KBM-7 (cell line): ENCODE measurements at regions not wholly inside any gene's neighbourhood (a gene's known extent, or its start where the extent isn't known, plus 50 kb on each side); places are given as distances from the start of the nearest gene placed in this dataset.
A peak's percentile ranks its signal among the peaks of the same experiment; 100 is the strongest.

ENCODE experiments used
- DNase-seq: peaks from one replicate; pipeline ENCODE4 v3.0.0-alpha.2; 2015
- in situ Hi-C: fragments of 300-500 bp; cut with MboI; formaldehyde crosslinking; loops from 2 replicates; pipeline ENCODE4 v1.14.3; 2020; ENCODE audit warnings: low sequenced_read_pairs, low pct_unique_long_range_greater_than_20kb, mixed read lengths

GRCh38 chr3:107973152-107973551, 117.7 kb downstream of the CD47 start:
- DNase-seq, result no peak
- in situ Hi-C loops, result no loop called here

DNA sequence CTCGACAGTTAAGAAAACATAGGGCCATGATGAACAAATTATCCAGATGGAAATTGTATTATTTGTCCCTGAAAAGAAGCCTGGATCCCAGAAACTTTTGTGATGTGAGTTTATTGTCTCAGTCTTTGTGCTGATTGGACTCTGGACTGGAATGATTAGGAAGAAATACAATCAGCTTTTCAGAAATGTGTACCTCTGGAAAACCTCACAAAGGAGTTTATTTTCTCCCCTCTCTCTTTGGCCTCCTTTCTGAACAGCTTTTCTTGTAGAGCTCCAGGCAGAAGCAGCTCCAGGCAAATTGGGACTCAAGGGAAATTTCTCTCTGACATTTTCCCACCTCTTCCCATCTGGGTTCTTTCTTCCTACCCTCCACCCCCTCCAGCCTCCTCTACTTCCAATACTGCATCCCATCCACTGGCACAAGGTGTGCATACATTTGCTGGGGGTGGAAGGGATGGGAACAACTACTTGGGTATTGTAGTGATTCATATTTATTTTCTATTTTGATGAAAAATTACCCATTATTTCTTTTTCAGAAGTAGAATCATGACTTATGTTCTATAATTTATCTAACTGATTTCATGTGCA, 119.7 kb downstream of the CD47 start:
- in situ Hi-C loops, result no loop called here

GRCh38 chr3:107969994-107970819, 120.6 kb downstream of the CD47 start:
- DNase-seq, result no peak
- in situ Hi-C loops, result no loop called here

More for the DNA sequence above, 119.7 kb downstream of the CD47 start:
- no peak for DNase-seq

DNA sequence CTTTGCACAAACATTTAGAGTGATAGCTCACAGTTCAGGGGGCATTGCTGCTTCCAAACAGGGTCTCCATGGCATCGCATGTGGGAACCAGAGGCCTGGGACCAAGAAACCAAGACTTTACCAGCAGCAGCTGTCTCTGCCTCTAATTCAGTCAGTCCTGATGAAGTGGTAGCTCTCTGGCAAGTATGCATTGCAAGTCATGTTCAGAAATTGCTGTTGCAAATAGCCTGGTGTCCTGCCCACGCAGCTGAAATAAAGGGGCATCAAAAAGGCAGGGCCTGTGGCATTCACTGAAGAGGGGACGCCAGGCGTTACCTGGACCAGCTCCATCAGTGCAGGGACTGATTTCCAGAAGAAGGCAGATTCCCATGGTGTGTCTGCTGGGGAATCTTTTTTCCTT, 121.3 kb downstream of the CD47 start:
- no peak for DNase-seq
- in situ Hi-C loops, result no loop called here

DNA sequence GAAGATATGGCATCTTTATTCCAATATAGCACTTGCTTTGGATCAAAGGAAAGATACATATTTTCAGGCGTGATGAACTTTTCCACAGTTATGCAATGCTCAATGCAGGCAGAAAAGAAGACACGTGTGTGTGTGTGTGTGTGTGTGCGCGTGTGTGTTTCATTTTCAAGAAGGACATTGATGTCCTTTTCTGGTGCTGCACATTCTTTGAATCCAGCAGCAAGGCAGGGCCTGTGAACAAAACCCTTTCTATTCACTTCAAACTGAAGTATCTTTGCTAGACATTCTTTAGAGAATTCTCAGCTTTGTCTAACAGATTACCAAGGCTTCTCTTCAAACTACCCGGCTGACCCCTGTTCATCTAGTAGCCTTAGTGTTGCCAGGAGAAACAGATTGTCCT, 124.6 kb downstream of the CD47 start:
- in situ Hi-C loops, result no loop called here
- DNase-seq, result no peak

DNA sequence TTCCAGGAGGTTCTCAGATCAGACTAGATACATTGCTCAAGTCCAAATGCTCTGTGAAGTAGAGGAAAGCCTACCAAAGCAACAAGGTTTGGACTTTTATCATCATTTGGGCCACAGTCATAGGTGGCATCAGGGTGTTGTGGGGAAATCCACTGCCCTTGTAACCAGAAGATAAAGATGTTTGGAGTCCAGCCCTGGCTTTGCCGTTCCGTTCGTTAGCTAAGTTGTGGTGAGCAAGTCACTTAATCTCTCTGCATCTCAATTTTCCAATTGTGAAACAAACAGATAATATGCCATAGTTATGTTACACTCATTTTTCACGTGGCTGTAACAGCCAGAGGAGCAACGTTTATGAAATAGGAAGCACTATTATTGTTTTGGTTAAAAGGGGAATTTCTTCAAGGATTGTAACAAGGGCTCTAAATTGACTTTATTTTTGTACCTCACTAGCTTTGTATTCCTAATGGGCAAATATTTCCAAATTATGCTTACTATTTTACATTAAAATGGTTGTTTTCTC, 125.6 kb downstream of the CD47 start:
- in situ Hi-C loops, result no loop called here
- no peak for DNase-seq

DNA sequence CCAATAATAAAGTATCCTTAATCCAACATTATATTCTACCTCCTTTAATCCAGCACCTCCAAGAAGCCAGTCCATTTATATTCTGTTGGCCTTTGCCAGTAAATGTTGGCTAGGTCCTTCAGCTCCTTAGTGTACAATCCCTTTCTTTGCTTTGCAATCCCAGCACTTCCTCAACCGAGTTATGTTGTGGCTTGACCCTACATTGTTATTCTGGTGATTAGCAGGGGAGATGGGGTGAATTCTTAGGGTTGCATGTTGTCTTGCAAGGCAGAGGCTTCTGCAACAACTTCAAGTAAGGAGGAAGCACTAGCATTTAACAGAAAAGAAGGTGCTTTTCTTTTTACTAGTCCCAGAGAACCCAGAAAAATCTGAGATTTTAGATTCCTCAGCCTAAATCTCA, 127.2 kb downstream of the CD47 start:
- in situ Hi-C loops, result no loop called here
- DNase-seq, result no peak

DNA sequence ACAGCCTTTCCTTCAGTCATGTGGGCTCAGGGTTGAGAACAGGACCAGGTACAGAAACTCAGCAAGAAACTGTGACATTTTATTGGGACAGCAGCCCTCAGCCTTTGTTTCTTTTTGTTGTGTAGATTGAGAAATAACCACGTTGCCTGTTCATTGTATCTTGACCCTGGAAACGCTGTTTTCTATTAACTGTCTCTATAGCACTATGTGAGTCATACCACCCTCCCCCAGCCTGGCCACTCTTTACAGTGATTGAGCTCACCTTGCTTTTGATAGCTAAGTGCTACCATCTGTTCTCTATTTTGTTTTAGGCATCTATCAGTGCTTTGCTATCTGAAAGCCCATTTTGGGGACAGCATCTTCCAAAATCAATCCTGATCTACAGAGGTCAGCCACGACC, 127.9 kb downstream of the CD47 start:
- no peak for DNase-seq
- in situ Hi-C loops, result no loop called here

- in situ Hi-C loops, result no loop called here
Measured at GRCh38 chr3:107962037-107962436, 128.8 kb downstream of the CD47 start.

GRCh38 chr3:107959550-107960154, 131.2 kb downstream of the CD47 start:
- no peak for DNase-seq

More at GRCh38 chr3:107962037-107962436, 128.8 kb downstream of the CD47 start:
- DNase-seq, result no peak

DNA sequence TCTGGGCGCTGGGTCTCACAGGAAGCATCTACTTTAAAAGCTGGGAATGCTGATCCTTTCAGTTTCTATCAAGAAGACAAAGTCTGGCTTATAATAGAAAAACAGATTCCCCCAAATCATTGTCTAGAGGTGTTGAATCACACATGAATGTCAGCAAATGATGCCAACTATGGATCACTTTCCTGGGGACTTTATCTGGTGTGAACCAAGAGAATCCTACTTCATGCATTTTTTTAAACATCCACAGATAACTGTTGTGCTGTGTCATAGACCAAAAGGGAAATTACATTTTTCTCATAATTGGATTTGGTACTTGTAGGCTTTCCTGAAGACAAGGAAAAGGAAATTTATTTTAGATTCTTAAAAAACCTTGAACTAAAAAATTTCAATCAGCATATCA, 132.7 kb downstream of the CD47 start:
- DNase-seq, result no peak

More at GRCh38 chr3:107959550-107960154, 131.2 kb downstream of the CD47 start:
- in situ Hi-C loops, result no loop called here

GRCh38 chr3:107956991-107957900, 133.6 kb downstream of the CD47 start:
- in situ Hi-C loops, result no loop called here
- DNase-seq, result no peak

More for the DNA sequence above, 132.7 kb downstream of the CD47 start:
- in situ Hi-C loops, result no loop called here

DNA sequence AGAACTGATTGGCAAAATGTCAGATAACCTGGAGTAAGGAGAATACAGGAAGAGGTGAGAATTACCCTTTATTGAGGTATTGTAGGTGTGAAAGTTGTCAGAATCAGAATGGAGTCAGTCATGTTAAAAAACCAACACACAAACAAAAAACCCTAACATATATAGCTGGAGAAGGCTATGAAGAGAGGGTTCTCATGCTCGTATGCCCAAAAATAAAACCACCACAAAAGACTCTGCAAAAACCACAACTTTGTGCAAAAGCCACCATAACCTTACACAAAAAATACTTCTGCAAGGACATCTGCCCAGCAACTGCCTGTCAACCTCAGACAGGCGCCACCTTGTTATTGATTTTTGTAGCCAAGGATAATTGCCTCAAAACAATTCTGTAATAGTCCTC, 136.0 kb downstream of the CD47 start:
- in situ Hi-C loops, result no loop called here
- DNase-seq, result peak; percentile 50

DNA sequence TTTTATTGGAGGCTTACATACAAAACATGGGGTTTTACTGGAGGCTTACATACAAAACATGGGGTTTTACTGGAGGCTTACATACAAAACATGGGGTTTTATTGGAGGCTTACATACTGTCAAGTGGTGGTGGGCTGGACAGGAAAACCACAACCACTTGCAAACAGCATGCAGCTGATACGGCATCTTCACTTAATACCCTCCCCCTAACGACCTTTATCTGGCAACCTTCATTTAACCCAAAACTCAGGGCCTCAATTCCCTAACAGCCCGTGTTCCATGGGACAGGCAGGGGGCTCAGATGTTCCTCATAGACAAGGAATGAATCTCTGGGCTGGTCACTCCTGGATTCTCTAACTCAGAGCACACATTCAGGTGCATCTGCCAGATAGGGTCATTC, 137.1 kb downstream of the CD47 start:
- in situ Hi-C loops, result no loop called here

DNA sequence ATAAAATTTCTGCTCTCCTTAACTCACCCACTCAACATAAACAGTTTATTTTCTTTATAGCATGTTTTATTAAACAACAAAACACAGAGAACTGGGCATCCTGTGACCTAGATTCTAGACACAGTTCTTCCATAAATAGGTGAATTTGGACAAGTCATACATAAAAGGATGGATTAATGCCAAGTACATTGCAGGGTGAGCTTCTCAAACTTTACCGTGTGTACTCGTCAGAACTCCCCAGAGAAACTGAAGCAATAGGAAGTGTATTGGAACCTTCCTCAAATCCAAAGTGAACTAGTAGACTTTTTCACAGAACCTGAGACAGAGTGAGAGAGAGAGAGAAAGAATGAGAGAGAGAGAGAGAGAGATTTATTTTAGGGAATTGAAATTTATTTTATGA, 139.7 kb downstream of the CD47 start:
- in situ Hi-C loops, result no loop called here
- no peak for DNase-seq

More for the DNA sequence above, 137.1 kb downstream of the CD47 start:
- DNase-seq, result peak; percentile 54

- in situ Hi-C loops, result no loop called here
- DNase-seq, result no peak
Measured at GRCh38 chr3:107950417-107950816, 140.4 kb downstream of the CD47 start.

- no peak for DNase-seq
- in situ Hi-C loops, result no loop called here
Measured at GRCh38 chr3:107949394-107949970, 141.3 kb downstream of the CD47 start.

DNA sequence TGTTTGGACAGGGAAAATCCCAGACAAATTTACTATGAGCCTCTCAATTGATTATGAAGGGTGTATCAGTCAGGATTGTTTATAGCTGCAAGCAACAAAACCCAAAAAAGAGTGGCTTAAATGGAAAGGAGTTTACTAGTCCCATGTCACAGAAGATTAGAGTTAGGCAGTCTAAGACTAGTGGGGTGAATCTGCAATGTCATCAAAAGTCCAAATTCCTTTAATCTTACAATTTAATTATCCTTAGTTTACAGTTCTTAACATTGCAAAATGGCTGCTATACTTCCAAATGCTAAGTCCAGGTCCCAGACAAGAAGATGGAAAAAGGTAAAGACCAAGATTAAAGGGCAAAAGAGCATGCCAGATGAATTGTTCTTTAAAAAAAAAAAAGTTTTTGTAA, 143.6 kb downstream of the CD47 start:
- in situ Hi-C loops, result no loop called here
- no peak for DNase-seq

DNA sequence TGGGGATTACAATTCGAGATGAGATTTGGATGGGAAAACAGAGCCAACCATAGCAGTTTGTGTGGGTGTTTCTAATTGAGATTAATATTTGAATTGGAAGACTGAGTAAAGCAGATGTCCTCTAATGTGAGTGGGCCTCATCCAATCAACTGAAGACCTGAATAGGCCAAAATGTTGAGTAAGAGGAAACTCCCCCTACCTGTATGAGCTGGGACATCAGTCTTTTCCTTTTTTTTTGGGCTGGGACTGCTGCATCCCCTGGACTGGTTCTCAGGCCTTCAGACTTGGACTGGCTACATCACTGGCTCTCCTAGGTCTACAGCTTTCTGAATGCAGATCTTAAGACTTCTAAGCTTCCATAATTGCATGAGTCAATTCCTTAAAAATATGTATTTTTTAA, 144.1 kb downstream of the CD47 start:
- DNase-seq, result no peak
- in situ Hi-C loops, result no loop called here
